SK-N-SH (cell line): ENCODE measurements at regions not wholly inside any gene's neighbourhood (a gene's known extent, or its start where the extent isn't known, plus 50 kb on each side); places are given as distances from the start of the nearest gene placed in this dataset.

Experiments
- CTCF ChIA-PET: fragments of 300-600, 350-600 bp; formaldehyde crosslinking; extraction: SDS; loops from one replicate; lab custom pipeline; 2021; lab: Yijun Ruan, JAX
- POLR2A ChIA-PET: fragments of 350-600 bp; sonication (Branson Sonifier 250); formaldehyde crosslinking; extraction: SDS; loops from one replicate; lab custom pipeline; 2020; ENCODE audit warnings: antibody characterized with exemption, inconsistent platforms; lab: Yijun Ruan, JAX
- DNase-seq: peaks from one replicate; pipeline ENCODE4 v3.0.0; 2012
- H2AFZ ChIP-seq: fragments of 200-600 bp; sonication (generic); 2 replicates; pipeline ENCODE4 v1.8.1; 2016; ENCODE audit warnings: antibody characterized with exemption, mild to moderate bottlenecking, low read depth
- H3F3A ChIP-seq: fragments of 200-600 bp; sonication (generic); replicated peaks from 2 replicates; pipeline ENCODE3; 2016; ENCODE audit warnings: antibody characterized with exemption, mild to moderate bottlenecking; ENCODE audit not compliant: insufficient read depth
- H3K27ac ChIP-seq, 2 experiments: fragments of 200-500 bp in 1 of 2; fragments of 200-600 bp in 1 of 2; sonication (Bioruptor generic) in 1 of 2; sonication (generic), shearing (Covaris generic) in 1 of 2; 2 replicates each; pipeline versions ENCODE4 v1.5.1 to v1.6.1; 2014 to 2016; ENCODE audit warnings: low read depth in 2 of 2, inconsistent platforms in 1 of 2, low read length in 1 of 2, mild to moderate bottlenecking in 1 of 2, mixed read lengths in 1 of 2
- H3K27me3 ChIP-seq: fragments of 200-600 bp; sonication (generic), shearing (Covaris generic); 2 replicates; pipeline ENCODE4 v1.6.1; 2016; ENCODE audit warnings: mixed run types; ENCODE audit not compliant: insufficient read depth
- H3K36me3 ChIP-seq, 2 experiments: fragments of 200-500 bp in 1 of 2; fragments of 200-600 bp in 1 of 2; sonication (Bioruptor generic) in 1 of 2; sonication (generic) in 1 of 2; replicated peaks in 1 of 2; 2 replicates each; pipeline versions ENCODE3 to v1.5.1; 2014 to 2016; ENCODE audit warnings: low read length in 1 of 2, mild to moderate bottlenecking in 1 of 2; ENCODE audit not compliant: insufficient read depth in 2 of 2, control insufficient read depth in 1 of 2
- H3K4me1 ChIP-seq, 2 experiments: fragments of 200-500 bp in 1 of 2; fragments of 200-600 bp in 1 of 2; sonication (Bioruptor generic) in 1 of 2; sonication (generic), shearing (Covaris generic) in 1 of 2; 2 replicates each; pipeline versions ENCODE4 v1.5.1 to v1.6.1; 2014 to 2016; ENCODE audit warnings: low read depth in 1 of 2, low read length in 1 of 2, mixed run types in 1 of 2; ENCODE audit not compliant: insufficient read depth in 2 of 2, control insufficient read depth in 1 of 2
- H3K4me2 ChIP-seq: fragments of 200-600 bp; sonication (generic), shearing (Covaris generic); 2 replicates; pipeline ENCODE4 v1.6.1; 2017; ENCODE audit warnings: mixed run types
- H3K4me3 ChIP-seq, 2 experiments: fragments of 200-500 bp in 1 of 2; fragments of 200-600 bp in 1 of 2; sonication (Bioruptor generic) in 1 of 2; sonication (generic), shearing (Covaris generic) in 1 of 2; 2 replicates each; pipeline versions ENCODE4 v1.5.1 to v1.8.1; 2014 to 2016; ENCODE audit warnings: low read depth in 2 of 2, inconsistent platforms in 1 of 2, low read length in 1 of 2, mild to moderate bottlenecking in 1 of 2, mixed read lengths in 1 of 2, moderate library complexity in 1 of 2
- H3K79me2 ChIP-seq: fragments of 200-600 bp; sonication (generic); 2 replicates; pipeline ENCODE4 v1.8.1; 2017; ENCODE audit warnings: mild to moderate bottlenecking; ENCODE audit not compliant: insufficient read depth
- H3K9ac ChIP-seq: fragments of 200-600 bp; sonication (generic); 2 replicates; pipeline ENCODE4 v1.6.1; 2017; ENCODE audit warnings: mixed run types
- H3K9me2 ChIP-seq: fragments of 200-600 bp; sonication (generic); 2 replicates; pipeline ENCODE4 v1.6.1; 2017; ENCODE audit warnings: mixed run types
- H3K9me3 ChIP-seq: fragments of 200-600 bp; sonication (generic); 2 replicates; pipeline ENCODE4 v1.6.1; 2017; ENCODE audit warnings: mixed run types, mild to moderate bottlenecking, moderate library complexity
- H4K20me1 ChIP-seq: fragments of 200-600 bp; sonication (generic); 2 replicates; pipeline ENCODE4 v1.6.1; 2017; ENCODE audit warnings: mild to moderate bottlenecking, mixed run types; ENCODE audit not compliant: insufficient read depth
- CHD2 ChIP-seq: fragments of 150-350 bp; IDR thresholded peaks from 2 replicates; pipeline ENCODE4 v1.6.1; 2018; ENCODE audit warnings: low read length; ENCODE audit not compliant: partially characterized antibody
- ELF1 ChIP-seq: IDR thresholded peaks from 2 replicates; pipeline ENCODE4 v1.4.0; 2012
- EP300 ChIP-seq, 2 experiments: IDR thresholded peaks; 2 replicates each; pipeline versions ENCODE4 v1.4.0 to v1.6.1; 2012; ENCODE audit warnings: borderline replicate concordance in 1 of 2, low read depth in 1 of 2, low read length in 1 of 2
- FOXJ3 ChIP-seq: sonication (generic); formaldehyde crosslinking; IDR thresholded peaks from 2 replicates; pipeline ENCODE4 v1.5.1; 2020; ENCODE audit warnings: mild to moderate bottlenecking, missing genetic modification reagents
- GABPA ChIP-seq: IDR thresholded peaks from 2 replicates; pipeline ENCODE4 v1.4.0; 2012; ENCODE audit warnings: low read depth, mild to moderate bottlenecking
- GATA2 ChIP-seq: sonication (generic); formaldehyde crosslinking; IDR thresholded peaks from 2 replicates; pipeline ENCODE4 v1.5.0; 2020; ENCODE audit warnings: mild to moderate bottlenecking, missing genetic modification reagents
- JUND ChIP-seq: IDR thresholded peaks from 2 replicates; pipeline ENCODE4 v1.4.0; 2012
- NFIC ChIP-seq: IDR thresholded peaks from 2 replicates; pipeline ENCODE4 v1.4.0; 2012; ENCODE audit warnings: borderline replicate concordance
- NRF1 ChIP-seq: IDR thresholded peaks from 2 replicates; pipeline ENCODE4 v1.6.1; 2012; ENCODE audit warnings: low read depth, mild to moderate bottlenecking, low read length
- POLR2AphosphoS5 ChIP-seq: IDR thresholded peaks from 2 replicates; pipeline ENCODE4 v1.6.1; 2012; ENCODE audit warnings: low read depth, low read length
- RAD21 ChIP-seq: IDR thresholded peaks from 2 replicates; pipeline ENCODE4 v1.6.1; 2012; ENCODE audit warnings: mild to moderate bottlenecking, low read length
- RCOR1 ChIP-seq: fragments of 150-350 bp; IDR thresholded peaks from 2 replicates; pipeline ENCODE4 v1.6.1; 2017; ENCODE audit warnings: antibody characterized with exemption, low read length
- RFX5 ChIP-seq: IDR thresholded peaks from 2 replicates; pipeline ENCODE4 v1.6.1; 2012; ENCODE audit warnings: mild to moderate bottlenecking, improper control_type of control experiment, low read length
- RXRA ChIP-seq: IDR thresholded peaks from 2 replicates; pipeline ENCODE4 v1.4.0; 2012; ENCODE audit warnings: low read depth, mild to moderate bottlenecking, borderline replicate concordance
- SIN3A ChIP-seq: IDR thresholded peaks from 2 replicates; pipeline ENCODE4 v1.6.1; 2012; ENCODE audit warnings: low read depth, mild to moderate bottlenecking, low read length, moderate library complexity, borderline replicate concordance
- SMC3 ChIP-seq: IDR thresholded peaks from 2 replicates; pipeline ENCODE4 v1.6.1; 2012; ENCODE audit warnings: low read depth, low read length, improper control_type of control experiment
- TAF1 ChIP-seq: IDR thresholded peaks from 2 replicates; pipeline ENCODE4 v1.6.1; 2012; ENCODE audit warnings: low read depth, mild to moderate bottlenecking, low read length, moderate library complexity, borderline replicate concordance
- TCF12 ChIP-seq: IDR thresholded peaks from 2 replicates; pipeline ENCODE4 v1.4.0; 2012
- YY1 ChIP-seq: IDR thresholded peaks from 2 replicates; pipeline ENCODE4 v1.4.0; 2012; ENCODE audit warnings: low read depth, mild to moderate bottlenecking
- WGBS: methylation state at CpG from one replicate; pipeline ENCODE4 v1.1.6; 2017; ENCODE audit warnings: low lambda C conversion rate; 5-methylcytosine and 5-hydroxymethylcytosine counted together
- TF ChIP-seq, protein P1 (sequence below): IDR thresholded peaks from 2 replicates; pipeline ENCODE4 v1.6.1; 2012; ENCODE audit warnings: mild to moderate bottlenecking, low read depth, low read length, moderate library complexity
- TF ChIP-seq, protein P2 (sequence below): IDR thresholded peaks from 2 replicates; pipeline ENCODE4 v1.4.0; 2012; ENCODE audit warnings: low read depth, borderline replicate concordance
- TF ChIP-seq, protein P3 (sequence below): fragments of 150-350 bp; IDR thresholded peaks from 2 replicates; pipeline ENCODE4 v1.6.1; 2016; ENCODE audit warnings: mild to moderate bottlenecking, low read depth, low read length
- TF ChIP-seq, protein P4 (sequence below): IDR thresholded peaks from 2 replicates; pipeline ENCODE4; 2012
- TF ChIP-seq, protein P5 (sequence below): IDR thresholded peaks from 2 replicates; pipeline ENCODE4 v1.4.0; 2012; ENCODE audit warnings: low read depth

DNA sequence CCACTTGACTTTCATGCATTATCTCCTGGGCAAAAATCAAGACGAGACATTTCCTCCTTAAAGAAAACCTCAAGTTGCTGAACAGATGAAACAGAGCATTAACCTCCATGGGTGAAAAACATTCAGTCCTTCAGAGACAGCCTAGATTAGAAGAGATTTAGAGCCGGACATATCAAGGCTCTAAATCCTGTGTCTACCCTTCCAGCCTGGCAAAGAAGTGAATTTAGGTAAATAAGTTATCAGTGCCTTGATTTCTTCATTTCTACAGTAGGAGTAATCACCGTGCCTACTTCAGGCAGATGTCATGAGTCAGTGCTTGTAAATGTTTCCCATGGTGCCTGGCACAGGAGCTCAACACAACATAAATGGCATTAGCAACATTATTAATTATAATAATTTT is 159.3 kb upstream of the PRICKLE2 start:
- CTCF ChIA-PET, result interaction anchor here (1.5 to 2.2 kb wide), 2 partner anchors 15 to 25 kb away, joined by 3 to 7 read pairs; no protein-coding TSS in a partner anchor
- POLR2A ChIA-PET, result no interaction called here
- no peak overlapping the region for H3K4me2 ChIP-seq

DNA sequence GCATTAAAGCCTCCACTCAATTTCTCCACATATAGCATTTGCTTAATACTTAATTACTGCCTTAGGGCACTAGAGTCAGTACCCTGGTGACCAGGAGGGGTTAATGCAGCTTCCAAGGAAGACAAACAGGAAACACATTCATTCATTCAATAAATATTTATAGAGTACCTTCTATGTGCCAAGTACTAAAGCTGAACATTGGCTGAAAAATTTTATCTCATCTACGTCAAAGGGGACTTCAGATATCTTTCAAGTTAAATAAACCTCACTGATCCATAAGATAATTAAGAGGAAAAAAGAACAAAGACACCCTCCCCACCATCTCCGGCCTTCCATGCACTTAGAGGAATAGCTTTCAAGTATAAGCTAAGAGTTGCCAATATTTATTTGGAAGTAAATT is 156.9 kb upstream of the PRICKLE2 start:
- POLR2A ChIA-PET, result no interaction called here
- Histone ChIP-seq H3K9ac (no peak overlapping the region), H3K9me2 (no peaks in the 10 kb centered on the region), H3K4me2 (no peak overlapping the region), H3K4me3 (no peak overlapping the region), H3K27ac (no peak overlapping the region), H3K36me3 (no peaks in the 10 kb centered on the region), H2AFZ (no peak overlapping the region), H3K79me2 (no peaks in the 10 kb centered on the region), H3K9me3 (no peaks in the 10 kb centered on the region), H3K4me1 (no peaks in the 10 kb centered on the region; a peak in 1 of 4 replicates), H3K27me3 (no peaks in the 10 kb centered on the region), H3F3A (no peaks in the 10 kb centered on the region), H4K20me1 (no peaks in the 10 kb centered on the region)
- 90% methylated on average over 2 of the region's 2 CpGs for WGBS
- TF ChIP-seq RXRA, result no peak
- no peak for TF ChIP-seq TAF1
- no peak for TF ChIP-seq YY1
- TF ChIP-seq NRF1, result no peak
- TF ChIP-seq, protein P1, sequence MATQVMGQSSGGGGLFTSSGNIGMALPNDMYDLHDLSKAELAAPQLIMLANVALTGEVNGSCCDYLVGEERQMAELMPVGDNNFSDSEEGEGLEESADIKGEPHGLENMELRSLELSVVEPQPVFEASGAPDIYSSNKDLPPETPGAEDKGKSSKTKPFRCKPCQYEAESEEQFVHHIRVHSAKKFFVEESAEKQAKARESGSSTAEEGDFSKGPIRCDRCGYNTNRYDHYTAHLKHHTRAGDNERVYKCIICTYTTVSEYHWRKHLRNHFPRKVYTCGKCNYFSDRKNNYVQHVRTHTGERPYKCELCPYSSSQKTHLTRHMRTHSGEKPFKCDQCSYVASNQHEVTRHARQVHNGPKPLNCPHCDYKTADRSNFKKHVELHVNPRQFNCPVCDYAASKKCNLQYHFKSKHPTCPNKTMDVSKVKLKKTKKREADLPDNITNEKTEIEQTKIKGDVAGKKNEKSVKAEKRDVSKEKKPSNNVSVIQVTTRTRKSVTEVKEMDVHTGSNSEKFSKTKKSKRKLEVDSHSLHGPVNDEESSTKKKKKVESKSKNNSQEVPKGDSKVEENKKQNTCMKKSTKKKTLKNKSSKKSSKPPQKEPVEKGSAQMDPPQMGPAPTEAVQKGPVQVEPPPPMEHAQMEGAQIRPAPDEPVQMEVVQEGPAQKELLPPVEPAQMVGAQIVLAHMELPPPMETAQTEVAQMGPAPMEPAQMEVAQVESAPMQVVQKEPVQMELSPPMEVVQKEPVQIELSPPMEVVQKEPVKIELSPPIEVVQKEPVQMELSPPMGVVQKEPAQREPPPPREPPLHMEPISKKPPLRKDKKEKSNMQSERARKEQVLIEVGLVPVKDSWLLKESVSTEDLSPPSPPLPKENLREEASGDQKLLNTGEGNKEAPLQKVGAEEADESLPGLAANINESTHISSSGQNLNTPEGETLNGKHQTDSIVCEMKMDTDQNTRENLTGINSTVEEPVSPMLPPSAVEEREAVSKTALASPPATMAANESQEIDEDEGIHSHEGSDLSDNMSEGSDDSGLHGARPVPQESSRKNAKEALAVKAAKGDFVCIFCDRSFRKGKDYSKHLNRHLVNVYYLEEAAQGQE, result no peak
- no peak for TF ChIP-seq EP300 (IDR thresholded peaks at IDR 0.05; ENCODE audit: borderline replicate concordance in 1 of 2, low read depth in 1 of 2, low read length in 1 of 2)
- TF ChIP-seq, protein P2, sequence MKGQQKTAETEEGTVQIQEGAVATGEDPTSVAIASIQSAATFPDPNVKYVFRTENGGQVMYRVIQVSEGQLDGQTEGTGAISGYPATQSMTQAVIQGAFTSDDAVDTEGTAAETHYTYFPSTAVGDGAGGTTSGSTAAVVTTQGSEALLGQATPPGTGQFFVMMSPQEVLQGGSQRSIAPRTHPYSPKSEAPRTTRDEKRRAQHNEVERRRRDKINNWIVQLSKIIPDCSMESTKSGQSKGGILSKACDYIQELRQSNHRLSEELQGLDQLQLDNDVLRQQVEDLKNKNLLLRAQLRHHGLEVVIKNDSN, result no peak
- TF ChIP-seq, protein P3, sequence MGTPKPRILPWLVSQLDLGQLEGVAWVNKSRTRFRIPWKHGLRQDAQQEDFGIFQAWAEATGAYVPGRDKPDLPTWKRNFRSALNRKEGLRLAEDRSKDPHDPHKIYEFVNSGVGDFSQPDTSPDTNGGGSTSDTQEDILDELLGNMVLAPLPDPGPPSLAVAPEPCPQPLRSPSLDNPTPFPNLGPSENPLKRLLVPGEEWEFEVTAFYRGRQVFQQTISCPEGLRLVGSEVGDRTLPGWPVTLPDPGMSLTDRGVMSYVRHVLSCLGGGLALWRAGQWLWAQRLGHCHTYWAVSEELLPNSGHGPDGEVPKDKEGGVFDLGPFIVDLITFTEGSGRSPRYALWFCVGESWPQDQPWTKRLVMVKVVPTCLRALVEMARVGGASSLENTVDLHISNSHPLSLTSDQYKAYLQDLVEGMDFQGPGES, result no peak
- TF ChIP-seq GABPA, result no peak
- no peak for TF ChIP-seq GATA2 (CRISPR knock-in tag)
- TF ChIP-seq, all 33 proteins: peak for 0
- no peak for DNase-seq
- CTCF ChIA-PET, result interaction anchor here (0.6 to 1.2 kb wide), 5 partner anchors 8 to 359 kb away, joined by 3 to 5 read pairs (median 3); partner anchors contain the start of gene PSMD6

More for the DNA sequence above, 159.3 kb upstream of the PRICKLE2 start:
- Histone ChIP-seq H3K79me2 (no peaks in the 10 kb centered on the region), H3K9ac (no peak overlapping the region), H2AFZ (no peak overlapping the region), H3K9me3 (no peaks in the 10 kb centered on the region), H3K4me1 (no peaks in the 10 kb centered on the region; a peak in 1 of 4 replicates), H3K4me3 (no peak overlapping the region), H3F3A (no peaks in the 10 kb centered on the region), H3K36me3 (no peaks in the 10 kb centered on the region), H3K9me2 (no peaks in the 10 kb centered on the region), H3K27ac (no peak overlapping the region), H4K20me1 (no peaks in the 10 kb centered on the region), H3K27me3 (no peaks in the 10 kb centered on the region)
- no peak for DNase-seq
- 77% methylated on average over 3 of the region's 3 CpGs for WGBS
- no peak for TF ChIP-seq ELF1
- TF ChIP-seq, protein P4, sequence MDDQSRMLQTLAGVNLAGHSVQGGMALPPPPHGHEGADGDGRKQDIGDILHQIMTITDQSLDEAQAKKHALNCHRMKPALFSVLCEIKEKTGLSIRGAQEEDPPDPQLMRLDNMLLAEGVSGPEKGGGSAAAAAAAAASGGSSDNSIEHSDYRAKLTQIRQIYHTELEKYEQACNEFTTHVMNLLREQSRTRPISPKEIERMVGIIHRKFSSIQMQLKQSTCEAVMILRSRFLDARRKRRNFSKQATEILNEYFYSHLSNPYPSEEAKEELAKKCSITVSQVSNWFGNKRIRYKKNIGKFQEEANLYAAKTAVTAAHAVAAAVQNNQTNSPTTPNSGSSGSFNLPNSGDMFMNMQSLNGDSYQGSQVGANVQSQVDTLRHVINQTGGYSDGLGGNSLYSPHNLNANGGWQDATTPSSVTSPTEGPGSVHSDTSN, result no peak
- no peak for TF ChIP-seq RXRA
- no peak for TF ChIP-seq TCF12
- TF ChIP-seq CHD2, result no peak
- TF ChIP-seq GABPA, result no peak
- TF ChIP-seq RFX5, result no peak
- no peak for TF ChIP-seq RCOR1
- no peak for TF ChIP-seq RAD21
- TF ChIP-seq, protein P5, sequence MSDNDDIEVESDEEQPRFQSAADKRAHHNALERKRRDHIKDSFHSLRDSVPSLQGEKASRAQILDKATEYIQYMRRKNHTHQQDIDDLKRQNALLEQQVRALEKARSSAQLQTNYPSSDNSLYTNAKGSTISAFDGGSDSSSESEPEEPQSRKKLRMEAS, result no peak
- TF ChIP-seq SMC3, result no peak
- TF ChIP-seq, protein P2, result no peak
- no peak for TF ChIP-seq FOXJ3 (CRISPR knock-in tag)
- no peak for TF ChIP-seq GATA2 (CRISPR knock-in tag)
- no peak for TF ChIP-seq POLR2AphosphoS5
- no peak for TF ChIP-seq SIN3A
- TF ChIP-seq JUND, result no peak
- no peak for TF ChIP-seq NFIC
- no peak for TF ChIP-seq YY1
- no peak for TF ChIP-seq EP300 (IDR thresholded peaks at IDR 0.05; ENCODE audit: borderline replicate concordance in 1 of 2, low read depth in 1 of 2, low read length in 1 of 2)
